ENCODE measurements at regions not wholly inside any gene's neighbourhood (a gene's known extent, or its start where the extent isn't known, plus 50 kb on each side); places are given as distances from the start of the nearest gene placed in this dataset.

DNA sequence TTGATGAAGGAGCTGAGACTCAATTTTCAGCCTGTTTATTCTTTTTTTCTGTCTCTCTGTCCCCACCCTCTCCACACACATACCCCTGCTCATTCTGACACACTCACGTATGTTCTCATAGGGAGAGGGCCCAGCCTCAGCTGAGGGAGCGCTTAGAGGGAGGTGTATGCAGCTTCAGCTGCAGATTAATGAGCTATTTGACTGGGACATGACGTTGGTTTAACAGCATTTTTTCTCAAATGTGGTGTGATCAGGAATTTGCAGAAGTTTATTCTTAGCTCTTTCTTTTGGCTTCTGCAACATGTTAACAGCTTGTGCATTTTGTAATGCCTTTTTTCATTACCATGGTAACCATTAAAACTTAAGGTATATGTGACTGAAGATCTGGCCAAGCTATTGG is 1547.1 kb upstream of the PIK3C3 start:
- DNase-seq, result no peak

DNA sequence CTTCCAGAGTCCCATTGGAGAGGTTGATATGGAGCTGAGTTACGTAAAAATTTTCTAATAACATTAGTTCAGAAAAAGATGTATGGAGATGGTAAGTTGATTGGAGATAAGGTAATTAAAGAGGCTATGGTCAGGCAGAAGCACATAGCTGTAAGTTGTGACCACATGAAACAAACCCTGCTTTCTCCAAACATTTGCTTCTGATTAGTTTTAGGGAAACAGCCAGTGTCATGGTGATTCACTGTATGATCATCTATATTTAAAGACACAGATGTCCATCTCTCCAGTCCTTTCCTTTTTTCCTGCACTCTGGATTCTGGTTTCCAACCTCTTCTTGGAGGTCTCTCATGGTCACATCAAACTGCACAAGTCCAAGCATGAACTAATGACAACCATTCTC is 1550.8 kb upstream of the PIK3C3 start:
- DNase-seq, result no peak

DNA sequence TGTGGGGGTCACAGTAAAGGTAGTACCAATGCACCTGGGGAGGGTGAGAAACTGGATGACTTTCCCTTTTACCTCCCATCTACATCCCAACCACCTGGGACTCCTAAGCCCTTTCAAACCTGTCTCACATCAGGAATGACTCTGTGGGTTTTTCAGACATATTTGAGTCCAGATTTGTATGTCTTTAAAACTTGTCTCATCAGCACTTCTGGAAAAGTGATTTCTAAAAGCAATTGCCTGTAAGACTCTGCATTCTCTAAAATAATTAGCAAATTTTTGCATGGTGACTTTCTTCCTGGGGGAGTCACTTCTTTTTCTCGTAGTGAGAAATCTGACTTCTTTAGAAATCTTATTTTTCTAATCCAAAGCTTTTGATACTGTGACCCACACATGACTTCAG is 1553.0 kb upstream of the PIK3C3 start:
- DNase-seq, result no peak

DNA sequence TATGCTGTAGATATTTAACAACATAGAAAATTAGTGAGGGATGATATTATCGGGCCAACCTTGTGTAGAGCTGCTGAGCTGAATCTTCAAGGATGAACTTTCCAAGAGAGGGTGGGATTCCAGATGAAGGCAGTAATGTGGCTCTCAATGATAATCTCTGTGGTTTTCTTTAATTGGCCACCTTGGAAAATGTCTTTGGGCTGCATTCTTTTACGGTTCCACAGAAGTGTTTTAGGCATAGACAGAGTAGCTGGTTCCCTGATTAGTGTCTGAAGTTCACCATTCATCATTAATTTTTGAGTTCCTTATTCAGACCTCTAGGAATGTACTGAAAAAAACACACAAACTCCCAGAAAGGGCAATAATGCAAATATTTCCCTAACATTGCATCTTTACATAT is 1566.9 kb upstream of the PIK3C3 start:
- DNase-seq, result no peak

DNA sequence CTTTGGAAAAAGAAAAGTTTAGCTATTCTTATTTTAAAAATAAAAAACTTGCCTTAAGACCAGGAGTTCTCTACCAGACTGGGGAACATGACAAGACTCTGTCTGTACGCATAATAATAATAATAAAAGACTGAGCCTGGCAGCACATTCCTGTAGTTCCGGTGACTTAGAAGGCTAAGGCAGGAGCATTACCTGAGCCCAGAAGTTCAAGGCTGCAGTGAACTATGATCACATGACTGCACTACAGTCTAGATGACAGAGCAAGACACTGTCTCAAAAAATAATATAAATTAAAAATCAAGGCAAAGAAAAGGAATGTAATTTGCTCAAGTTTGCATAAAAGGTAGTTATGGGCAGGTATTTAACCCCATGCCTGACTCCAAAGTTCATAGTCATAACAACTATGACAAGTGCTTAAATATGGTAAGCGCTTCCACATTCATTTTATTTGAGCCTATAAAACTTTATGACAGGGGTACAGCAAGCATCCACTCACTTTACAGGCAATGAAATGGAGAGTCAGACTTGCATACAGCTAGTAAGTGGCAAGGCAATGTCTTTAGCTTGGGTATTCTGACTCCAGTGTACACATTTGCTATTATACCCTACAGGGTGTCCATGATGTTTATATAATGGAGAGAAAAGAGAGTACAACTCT is 1567.8 kb upstream of the PIK3C3 start:
- DNase-seq, result no peak

DNA sequence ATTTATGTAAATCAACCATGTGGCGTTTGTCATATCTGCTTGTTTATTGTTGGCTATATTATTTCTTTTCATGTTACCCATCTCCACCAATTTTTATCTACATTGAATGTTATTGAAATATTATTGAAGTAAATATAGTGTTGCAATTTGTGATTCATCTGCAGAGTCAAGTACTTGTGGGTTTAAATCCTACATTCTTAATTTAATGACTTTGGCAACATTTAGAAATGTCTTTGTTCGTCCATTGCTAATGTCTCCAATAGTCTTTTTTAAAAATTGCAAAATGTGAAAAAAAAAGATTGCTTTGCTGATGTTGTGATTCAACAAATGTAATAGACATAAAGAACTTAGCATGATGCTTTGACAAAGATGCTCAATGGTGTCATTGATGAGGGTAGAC is 1572.8 kb upstream of the PIK3C3 start:
- no peak for DNase-seq

DNA sequence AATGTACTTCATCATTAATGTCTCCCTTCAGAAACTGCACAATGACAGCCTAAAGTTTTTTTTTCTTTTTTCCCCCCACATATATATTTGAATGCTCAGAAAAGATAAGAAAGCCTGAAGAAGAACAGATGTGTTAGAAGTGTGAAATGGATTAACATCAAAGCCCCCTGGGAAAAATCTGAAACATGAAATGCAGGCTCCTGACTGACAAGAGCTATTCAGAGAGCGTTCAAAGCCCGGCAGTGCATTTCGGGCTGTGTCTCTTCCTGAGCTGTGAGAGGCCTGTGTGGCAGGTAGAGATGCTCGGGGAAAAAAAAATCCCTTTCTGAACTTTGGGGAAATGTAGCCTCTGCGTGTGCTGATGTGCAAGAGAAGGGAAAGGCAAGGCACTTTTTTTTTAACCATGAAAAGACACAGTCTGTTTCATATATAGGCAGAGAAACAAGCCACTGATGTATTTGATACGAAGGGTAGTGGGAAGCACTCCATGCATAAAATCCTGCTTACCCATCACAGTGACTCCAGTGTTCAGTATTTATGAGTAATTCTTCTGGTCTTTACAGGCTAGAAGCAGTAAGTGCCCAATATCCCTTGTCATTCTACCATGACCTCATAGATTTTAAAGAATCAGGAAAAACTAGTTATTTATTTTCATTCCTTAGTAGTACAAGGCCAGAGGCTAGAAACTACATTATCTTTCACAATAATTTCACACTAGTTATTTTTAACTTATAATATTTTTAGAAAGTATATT is 1574.2 kb upstream of the PIK3C3 start:
- DNase-seq, result no peak

DNA sequence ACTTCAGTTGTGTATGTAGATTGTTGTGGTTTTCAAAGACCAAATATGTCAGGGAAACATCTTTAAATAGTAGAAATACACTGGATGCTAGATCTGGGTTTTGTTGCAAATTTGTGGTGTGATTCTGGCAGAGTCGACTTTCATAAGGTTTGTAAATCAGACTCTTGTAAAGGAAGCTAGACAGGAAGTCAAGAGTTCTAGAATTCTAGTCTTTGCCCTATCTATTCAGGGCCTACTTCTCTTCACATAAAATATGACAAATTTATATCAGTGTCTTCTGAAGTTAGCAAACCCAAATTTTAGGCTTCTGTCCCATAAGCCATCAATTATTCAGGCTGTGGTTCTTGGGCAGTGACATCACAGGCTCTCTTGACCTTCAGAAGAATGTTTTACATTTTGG is 1579.2 kb upstream of the PIK3C3 start:
- no peak for DNase-seq

DNA sequence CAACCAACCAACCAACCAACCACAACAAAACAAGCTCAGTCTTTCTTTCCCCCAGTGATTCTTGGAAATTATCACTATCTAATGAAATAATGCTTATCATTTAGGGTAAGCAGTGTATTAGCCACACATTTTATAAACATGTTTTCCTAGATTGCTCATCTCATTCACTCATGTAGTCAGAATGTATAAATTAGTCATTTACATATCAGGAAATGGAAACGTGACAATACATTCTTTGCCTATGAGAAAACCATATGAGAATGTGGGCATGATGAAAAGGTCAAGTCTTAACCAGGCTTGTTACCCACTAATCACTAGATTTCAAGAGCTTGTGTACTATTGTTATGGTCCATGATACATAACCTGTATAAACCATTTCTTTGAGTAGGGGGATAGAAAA is 1583.4 kb upstream of the PIK3C3 start:
- no peak for DNase-seq

DNA sequence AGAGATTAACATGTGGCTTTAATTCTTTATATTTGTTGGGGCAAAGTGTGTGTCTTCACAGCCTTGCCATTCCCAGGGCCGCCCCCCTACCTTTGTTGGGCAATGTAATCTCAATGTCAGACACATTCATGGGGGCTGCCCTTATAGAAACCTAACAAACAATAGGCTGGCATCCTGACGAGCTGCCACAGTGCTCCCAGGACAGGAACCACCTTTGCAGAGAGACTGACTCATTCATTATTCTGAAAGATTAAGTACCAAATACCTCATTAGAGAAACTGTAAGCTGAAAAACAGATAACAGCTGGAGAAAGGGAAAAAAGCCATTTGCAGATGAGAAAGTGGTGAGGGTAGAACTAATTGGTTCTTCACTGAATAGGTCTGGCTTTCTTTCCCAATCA is 1587.5 kb upstream of the PIK3C3 start:
- no peak for DNase-seq

DNA sequence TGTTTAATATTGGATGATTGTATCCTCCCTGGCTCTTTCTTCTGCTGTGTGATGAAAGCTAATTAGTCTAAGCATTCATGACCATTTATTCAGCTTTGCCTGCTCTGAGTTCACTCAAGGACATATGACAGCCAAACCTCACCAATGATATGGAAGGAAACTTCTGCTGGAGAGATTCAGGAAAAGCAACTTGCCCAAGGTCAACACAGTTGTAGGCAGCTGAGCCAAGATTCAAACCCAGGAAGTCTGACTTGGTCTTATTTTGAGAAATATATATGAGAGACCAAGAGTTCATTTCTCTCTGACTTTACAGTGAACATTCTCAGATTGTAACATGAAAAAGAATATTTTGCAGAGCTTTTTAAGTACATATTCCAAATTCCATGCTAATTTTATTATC is 1588.5 kb upstream of the PIK3C3 start:
- no peak for DNase-seq

DNA sequence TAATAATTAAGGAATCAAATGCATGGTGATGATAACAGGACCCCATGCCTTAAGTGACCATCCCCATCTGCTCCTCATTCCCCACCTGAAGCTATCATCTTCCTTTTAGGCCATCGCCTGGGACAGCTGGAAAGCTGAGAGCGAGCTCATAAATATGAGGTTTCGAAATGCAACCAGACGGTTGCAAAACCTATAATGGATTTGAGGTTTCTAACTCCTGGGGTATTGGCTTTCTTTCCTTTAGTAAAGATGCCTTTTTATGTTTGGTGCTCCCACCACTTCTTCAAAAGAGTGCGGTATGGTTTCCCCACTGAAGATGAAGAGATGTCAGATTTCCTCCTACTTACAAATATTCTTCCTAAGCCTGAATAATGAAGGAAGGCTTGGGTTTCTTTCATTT is 1589.5 kb upstream of the PIK3C3 start:
- DNase-seq, result no peak

DNA sequence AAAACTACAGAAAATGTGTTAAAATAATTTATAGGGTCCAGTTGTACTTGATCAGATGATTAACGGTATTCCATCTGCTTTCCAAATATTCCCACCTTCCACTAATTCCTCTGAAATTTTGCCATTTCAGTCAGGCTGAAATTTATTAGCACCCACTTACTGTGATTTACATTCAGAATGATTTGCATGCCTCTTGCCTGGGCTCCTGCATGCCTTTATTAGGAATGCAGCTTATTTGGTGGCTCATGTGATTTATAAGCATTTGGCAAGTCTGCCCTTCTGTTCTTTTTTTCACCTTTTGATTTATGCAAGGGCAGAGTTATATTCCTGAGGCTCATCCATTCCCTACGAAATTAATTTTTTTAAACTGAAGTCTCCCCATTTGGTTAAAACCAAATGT is 1594.5 kb upstream of the PIK3C3 start:
- no peak for DNase-seq

DNA sequence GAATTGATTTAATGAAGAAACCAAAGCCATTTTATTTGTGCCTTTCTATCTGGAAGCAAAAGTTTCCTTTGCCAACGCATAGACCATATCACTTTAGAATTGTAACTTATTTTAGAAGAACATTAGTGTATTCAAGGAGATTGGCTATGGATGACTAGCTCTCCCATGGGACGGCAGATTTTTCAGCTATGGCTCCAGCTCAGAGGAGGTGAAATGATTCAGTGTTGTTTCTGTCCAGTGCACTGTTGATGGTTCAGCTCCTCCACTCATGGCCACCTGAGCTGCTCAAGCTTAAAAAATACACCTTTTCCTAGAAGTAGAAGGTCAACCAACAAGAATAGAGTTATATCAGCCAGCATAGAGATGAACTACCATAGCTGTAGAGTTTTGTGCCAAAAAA is 1597.5 kb upstream of the PIK3C3 start:
- no peak for DNase-seq

DNA sequence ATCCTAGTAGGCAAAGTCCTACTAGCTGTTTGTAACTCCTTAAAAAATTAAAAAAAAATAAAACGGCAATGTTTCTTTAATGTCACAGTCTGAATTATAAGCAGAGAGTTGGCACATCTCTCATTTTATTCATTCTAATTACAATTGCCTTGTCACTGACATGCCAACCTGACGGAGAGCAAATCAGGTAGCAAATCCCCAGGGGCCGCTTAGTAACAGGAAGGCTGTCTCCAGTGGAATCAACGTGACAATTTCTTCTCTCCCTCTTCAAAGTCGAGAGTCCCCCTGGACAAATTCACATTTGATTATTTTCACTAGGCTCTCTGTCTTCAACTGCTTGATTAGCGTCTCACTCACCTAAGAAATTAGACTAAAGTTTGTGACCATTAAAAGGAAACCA is 1598.9 kb upstream of the PIK3C3 start:
- DNase-seq, result no peak

DNA sequence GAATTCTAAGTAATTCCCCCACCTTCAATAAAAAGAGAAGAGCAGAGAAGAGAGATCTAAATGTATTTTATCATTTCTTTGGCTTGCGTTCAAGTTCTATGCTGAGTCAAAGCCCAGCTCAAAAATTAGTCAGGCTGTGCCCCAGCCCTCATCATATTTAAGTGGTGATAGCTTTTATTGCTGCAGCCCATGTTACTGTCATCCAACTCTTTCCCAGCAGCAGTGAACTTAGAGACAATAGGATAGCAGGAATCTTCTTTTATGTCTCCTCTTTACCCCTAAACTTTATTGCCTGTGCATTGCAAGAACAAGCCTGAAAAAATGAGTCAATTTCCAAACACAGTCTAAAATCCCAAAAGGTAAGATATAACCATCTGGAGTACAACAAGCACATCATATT is 1599.3 kb upstream of the PIK3C3 start:
- no peak for DNase-seq

DNA sequence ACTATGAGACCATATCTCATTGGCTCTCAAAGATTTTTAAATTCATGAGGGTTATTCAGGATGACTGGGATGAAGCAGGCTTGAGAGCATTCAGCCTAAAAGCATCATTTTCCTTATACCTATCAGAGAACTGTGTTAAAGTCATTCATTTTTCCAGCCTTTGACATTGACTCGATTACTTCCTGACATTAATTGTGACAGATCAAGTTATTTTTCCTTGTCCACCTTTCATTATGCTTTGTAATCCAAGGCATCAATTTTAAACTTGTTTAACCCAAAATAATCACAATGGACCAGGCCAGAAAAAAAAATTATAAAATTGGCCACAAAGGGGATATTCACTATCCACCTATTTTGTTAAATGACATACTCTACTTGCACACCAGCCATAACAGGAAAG is 1606.8 kb upstream of the PIK3C3 start:
- no peak for DNase-seq

DNA sequence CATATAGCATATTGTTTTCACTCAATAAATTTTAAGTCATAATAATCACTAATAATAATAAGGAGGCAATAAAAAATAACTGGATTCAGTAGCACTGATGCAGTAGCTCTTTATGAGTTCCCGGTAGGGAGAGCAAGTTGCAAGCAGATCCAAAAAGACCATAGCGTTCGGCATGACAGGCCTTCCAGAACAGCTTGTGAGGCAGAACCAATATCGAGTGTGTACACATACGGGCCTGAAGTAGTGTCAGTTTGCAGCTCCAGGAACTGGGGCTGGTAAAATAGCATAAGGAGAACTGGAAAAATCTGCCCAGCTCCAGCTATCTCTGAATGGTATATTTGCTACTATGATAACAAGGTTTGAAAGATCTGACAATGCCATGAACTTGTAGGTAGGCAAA is 1607.8 kb upstream of the PIK3C3 start:
- DNase-seq, result no peak

DNA sequence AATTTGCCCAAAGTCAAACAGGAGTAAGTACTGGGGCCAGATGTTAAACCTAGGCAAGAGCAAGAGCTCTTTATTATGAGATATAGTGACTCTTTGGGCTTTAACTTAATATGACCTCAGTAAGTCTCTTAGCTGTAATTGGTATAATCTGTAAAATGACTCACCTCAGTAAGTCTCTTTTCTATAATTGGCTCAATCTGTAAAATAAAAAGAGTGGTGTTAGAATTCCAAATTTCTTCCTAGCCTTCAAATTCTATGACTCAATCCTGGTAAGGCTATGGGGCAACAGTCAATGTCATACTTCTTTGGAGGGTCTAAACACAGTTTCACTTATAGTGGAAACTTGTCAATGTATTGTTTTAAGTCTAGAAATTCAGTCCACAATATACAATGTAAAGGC is 1608.9 kb upstream of the PIK3C3 start:
- no peak for DNase-seq

DNA sequence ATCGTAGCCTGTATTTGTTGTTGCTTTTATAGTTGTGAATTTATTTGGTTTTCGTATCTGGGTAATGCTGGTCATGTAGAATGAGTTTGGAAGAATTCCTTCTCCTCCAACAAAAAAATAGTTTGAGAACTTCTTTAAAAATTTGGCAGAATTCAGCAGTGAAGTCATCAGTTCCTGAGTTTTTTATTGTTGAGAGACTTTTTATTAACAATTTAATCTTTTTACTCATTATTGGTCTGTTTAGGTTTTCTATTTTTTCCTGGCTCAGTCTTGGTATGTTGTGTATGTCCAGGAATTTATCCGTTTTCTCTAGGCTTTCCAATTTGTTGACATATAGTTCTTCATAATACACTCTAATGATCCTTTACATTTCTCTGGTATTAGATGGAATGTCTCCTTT is 1613.3 kb upstream of the PIK3C3 start:
- DNase-seq, result no peak

DNA sequence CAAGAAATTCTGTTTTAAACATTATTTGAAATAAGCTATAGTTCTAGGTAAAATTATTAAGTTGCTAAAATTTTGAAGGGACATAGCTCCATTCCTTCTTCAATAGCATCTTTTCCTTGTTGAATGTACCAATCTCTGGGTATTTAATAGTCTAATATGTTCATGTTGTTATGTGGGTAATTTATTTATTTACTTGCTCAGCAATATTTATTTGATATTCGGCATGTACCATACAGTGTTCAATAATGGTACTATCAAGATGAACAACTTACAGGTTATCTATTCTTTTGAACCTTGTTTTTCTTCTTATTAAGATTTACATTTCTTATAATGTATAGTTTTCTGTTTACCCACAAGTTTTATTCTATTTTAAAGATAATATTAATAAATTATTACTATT is 1616.8 kb upstream of the PIK3C3 start:
- DNase-seq, result no peak

DNA sequence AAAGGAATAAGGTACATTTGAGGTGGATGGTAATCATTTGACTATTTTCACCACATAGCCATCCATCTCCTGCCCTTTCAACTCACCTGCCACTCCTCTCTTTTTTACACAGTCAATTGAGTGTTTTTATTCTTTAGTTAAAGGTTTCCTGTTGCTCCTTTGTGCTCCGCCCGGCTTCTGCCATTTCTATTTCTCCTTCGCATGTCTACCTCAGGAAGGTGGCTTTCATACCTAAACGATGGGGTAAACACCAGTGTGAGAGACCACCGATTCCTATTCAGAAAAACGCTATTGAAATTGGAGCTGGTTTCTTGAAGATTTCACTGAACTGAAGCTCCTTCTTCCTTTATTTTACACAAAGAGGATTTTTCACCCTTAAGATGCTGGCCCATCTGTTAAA is 1628.0 kb upstream of the PIK3C3 start:
- no peak for DNase-seq

DNA sequence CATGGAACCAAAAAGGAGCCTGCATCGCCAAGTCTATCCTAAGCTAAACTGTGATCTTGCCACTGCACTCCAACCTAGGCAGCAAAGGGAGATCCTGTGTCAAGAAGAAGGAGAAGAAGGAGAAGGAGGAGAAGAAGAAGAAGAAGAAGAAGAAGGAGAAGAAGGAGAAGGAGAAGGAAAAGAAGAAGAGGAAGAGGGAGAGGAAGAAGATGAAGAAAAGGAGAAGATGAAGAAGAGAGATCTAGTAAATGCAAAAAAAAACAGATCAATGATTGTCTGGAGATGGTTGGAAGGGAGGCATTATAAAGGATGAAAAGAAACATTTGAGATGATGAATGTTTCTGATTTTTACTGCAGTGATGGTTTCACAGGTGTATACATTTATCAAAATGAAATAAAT is 1629.0 kb upstream of the PIK3C3 start:
- no peak for DNase-seq

DNA sequence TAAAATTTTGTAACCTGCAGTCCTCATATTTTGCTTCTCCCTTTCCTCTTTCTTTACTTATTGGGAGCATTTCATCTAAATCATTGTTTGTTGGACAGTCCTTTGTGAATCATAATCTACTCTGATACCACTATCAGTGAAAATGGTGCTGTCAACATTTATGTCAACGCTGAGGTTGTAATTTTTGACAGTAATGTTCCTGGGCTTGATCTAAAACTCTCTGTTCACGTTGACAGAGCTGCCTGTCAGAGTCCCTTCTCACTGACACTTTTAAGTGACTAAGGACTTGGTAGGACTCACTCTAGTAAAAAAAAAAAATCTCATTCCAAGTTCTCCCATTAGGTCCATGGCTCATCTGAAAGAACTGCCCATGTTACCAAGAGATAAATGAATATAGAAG is 1640.8 kb upstream of the PIK3C3 start:
- no peak for DNase-seq

DNA sequence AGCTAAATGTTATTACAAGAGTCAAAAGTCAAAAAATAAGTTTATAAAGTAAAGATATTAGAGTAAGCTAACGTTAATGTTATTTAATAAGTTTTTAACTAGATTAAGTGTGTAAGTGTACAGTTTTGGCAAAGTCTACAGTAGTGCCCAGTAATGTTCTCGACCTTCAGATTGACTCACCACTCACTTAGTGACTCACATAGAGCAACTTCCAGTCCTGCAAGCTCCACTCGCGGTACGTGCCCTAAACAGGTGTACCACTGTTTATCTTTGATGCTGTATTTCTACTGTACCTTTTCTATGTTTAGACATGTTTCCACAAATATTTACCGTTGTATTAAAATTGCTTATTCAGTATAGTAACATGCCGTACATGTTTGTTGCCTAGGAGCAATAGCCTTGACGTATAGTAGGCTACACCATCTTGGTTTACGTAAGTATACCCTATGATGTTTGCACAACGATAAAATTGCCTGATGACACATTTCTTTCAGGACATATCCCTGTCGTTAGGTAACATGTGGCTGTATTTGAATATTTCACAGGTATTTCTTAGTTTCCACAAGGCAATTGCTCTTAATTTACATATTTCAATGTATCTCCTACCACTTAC is 1641.9 kb upstream of the PIK3C3 start:
- DNase-seq, result no peak
